NOMO-1 (cell line): ENCODE measurements at regions not wholly inside any gene's neighbourhood (a gene's known extent, or its start where the extent isn't known, plus 50 kb on each side); places are given as distances from the start of the nearest gene placed in this dataset.
"Not testable (repeated sequence)": the region's sequence is repeated elsewhere in the genome, so short reads cannot be mapped to it uniquely, and the experiment has no call there.

Experiments used
- DNase-seq, 2 experiments: peaks; one replicate each; lab custom pipeline; 2025; ENCODE audit not compliant: unreplicated experiment in 2 of 2; lab: John Stamatoyannopoulos, UW

- DNase-seq: no peak
Measured at GRCh38 chr5:155485386-155485785, 471.8 kb downstream of the KIF4B start.

GRCh38 chr5:155489949-155490348, 476.4 kb downstream of the KIF4B start:
- no peak for DNase-seq

- no peak for DNase-seq
Measured at GRCh38 chr5:155492191-155492590, 478.6 kb downstream of the KIF4B start.

GRCh38 chr5:155504606-155505005, 491.1 kb downstream of the KIF4B start:
- DNase-seq: no peak

- no peak for DNase-seq
Measured at GRCh38 chr5:155507363-155507762, 493.8 kb downstream of the KIF4B start.

- no peak for DNase-seq
Measured at GRCh38 chr5:155508673-155509072, 495.1 kb downstream of the KIF4B start.

- no peak for DNase-seq
Measured at GRCh38 chr5:155512329-155512728, 498.8 kb downstream of the KIF4B start.

- DNase-seq: no peak
Measured at GRCh38 chr5:155514105-155514563, 500.6 kb downstream of the KIF4B start.

GRCh38 chr5:155522540-155522939, 509.0 kb downstream of the KIF4B start:
- no peak for DNase-seq

- DNase-seq: no peak
Measured at GRCh38 chr5:155529362-155529761, 515.8 kb downstream of the KIF4B start.

GRCh38 chr5:155530046-155530445, 516.5 kb downstream of the KIF4B start:
- no peak for DNase-seq

- DNase-seq: no peak
Measured at GRCh38 chr5:155532621-155533311, 519.2 kb downstream of the KIF4B start.

- DNase-seq: no peak
Measured at GRCh38 chr5:155540000-155540595, 526.5 kb downstream of the KIF4B start.

- DNase-seq: no peak
Measured at GRCh38 chr5:155546075-155546474, 532.5 kb downstream of the KIF4B start.

GRCh38 chr5:155554500-155554899, 540.9 kb downstream of the KIF4B start:
- no peak for DNase-seq

- no peak for DNase-seq
Measured at GRCh38 chr5:155556222-155556621, 542.7 kb downstream of the KIF4B start.

- no peak for DNase-seq
Measured at GRCh38 chr5:155556700-155557099, 543.1 kb downstream of the KIF4B start.

GRCh38 chr5:155562158-155562557, 548.6 kb downstream of the KIF4B start:
- DNase-seq: no peak

- DNase-seq: no peak
Measured at GRCh38 chr5:155564541-155564940, 551.0 kb downstream of the KIF4B start.

GRCh38 chr5:155575861-155576260, 562.3 kb downstream of the KIF4B start:
- no peak for DNase-seq

- DNase-seq: not testable (repeated sequence)
Measured at GRCh38 chr5:155586808-155587207, 573.3 kb downstream of the KIF4B start.

- peak; percentile 13 to 36 for DNase-seq
Measured at GRCh38 chr5:155587458-155587857, 573.9 kb downstream of the KIF4B start.
